ENCODE measurements at regions not wholly inside any gene's neighbourhood (a gene's known extent, or its start where the extent isn't known, plus 50 kb on each side); places are given as distances from the start of the nearest gene placed in this dataset.

- no peak overlapping the region for H3K56ac ChIP-seq (replicated peaks; ENCODE audit: insufficient read length, low read depth, low read length)
- H3K4ac ChIP-seq (replicated peaks; ENCODE audit: insufficient read length, low read depth, low read length) = no peak overlapping the region
- no peak overlapping the region for H3K4me3 ChIP-seq (ENCODE audit: extremely low read depth in 1 of 4, insufficient read depth in 2 of 4, low read depth in 3 of 4, low read length in 4 of 4)
- H2AK5ac ChIP-seq (ENCODE audit: low read depth, low read length) = no peak overlapping the region
- CTCF ChIA-PET (ENCODE audit: partially characterized antibody) = interaction anchor here (1.1 to 3.8 kb wide), 9 partner anchors 9 to 204 kb away, joined by 3 to 22 read pairs (median 3); no protein-coding TSS in a partner anchor
- H3K79me2 ChIP-seq (ENCODE audit: control insufficient read depth in 1 of 2, insufficient read depth in 2 of 2, low read length in 2 of 2) = no peaks in the 10 kb centered on the region
- H3K27me3 ChIP-seq (replicated peaks in 1 of 4; ENCODE audit: control insufficient read depth in 3 of 4, extremely low read depth in 1 of 4, insufficient read depth in 3 of 4, low read length in 3 of 4) = no peaks in the 10 kb centered on the region; a peak in 1 of 7 replicates
- no peak overlapping the region for H2BK20ac ChIP-seq (ENCODE audit: low read length)
- no peak overlapping the region for H3K23ac ChIP-seq (ENCODE audit: insufficient read length)
- no peak for DNase-seq (ENCODE audit: low read depth in 1 of 2, low spot score in 2 of 2)
- no peak overlapping the region for H2BK12ac ChIP-seq (ENCODE audit: low read depth, low read length)
- no peak overlapping the region for H3K18ac ChIP-seq (ENCODE audit: extremely low read depth, low read length)
- H3K36me3 ChIP-seq (ENCODE audit: control insufficient read depth in 2 of 4, insufficient read depth in 4 of 4, low read length in 3 of 4) = no peaks in the 10 kb centered on the region
- H3K79me1 ChIP-seq (ENCODE audit: low read depth, low read length) = no peaks in the 10 kb centered on the region
- H2BK15ac ChIP-seq (ENCODE audit: low read length) = no peak overlapping the region
- H3K23me2 ChIP-seq (ENCODE audit: low read depth, low read length) = no peaks in the 10 kb centered on the region
- no peak overlapping the region for H2BK5ac ChIP-seq (ENCODE audit: low read depth, low read length)
- H2AFZ ChIP-seq (ENCODE audit: low read length) = no peak overlapping the region
- no peak overlapping the region for H3K27ac ChIP-seq (ENCODE audit: low read depth, low read length)
- no peak overlapping the region for H3K14ac ChIP-seq (ENCODE audit: insufficient read length)
- H3K9me3 ChIP-seq (ENCODE audit: insufficient read depth in 2 of 2, low read depth in 1 of 2, low read length in 1 of 2) = no peaks in the 10 kb centered on the region
- WGBS, 2 experiments (ENCODE audit: extremely low coverage in 1 of 2, insufficient coverage in 1 of 2, insufficient read length in 1 of 2, insufficient replicate concordance in 2 of 2, low coverage in 1 of 2, low lambda C conversion rate in 2 of 2, missing lambda C conversion rate in 1 of 2) = 94% methylated on average over 5 of the region's 5 CpGs; no CpG with 5 or more reads in 1 of the 2 experiments
- POLR2A ChIA-PET (ENCODE audit: partially characterized antibody) = no interaction called here
- H4K20me1 ChIP-seq (replicated peaks in 1 of 2; ENCODE audit: control insufficient read depth in 1 of 2, insufficient read depth in 2 of 2, low read length in 2 of 2) = no peaks in the 10 kb centered on the region
- H3K4me1 ChIP-seq (replicated peaks in 1 of 4; ENCODE audit: control insufficient read depth in 3 of 4, insufficient read depth in 4 of 4, low read length in 3 of 4) = no peaks in the 10 kb centered on the region
- TF ChIP-seq SUZ12 (IDR thresholded peaks at IDR 0.05; ENCODE audit: low read length) (no peak), TBP (IDR thresholded peaks at IDR 0.05; ENCODE audit: low read depth, low read length) (no peak), NANOG (IDR thresholded peaks at IDR 0.05; ENCODE audit: insufficient read depth, low read depth, low read length, poor library complexity, severe bottlenecking) (no peak)
- no peak overlapping the region for H4K8ac ChIP-seq (ENCODE audit: extremely low read depth, insufficient read depth, low read length)
- H3K9ac ChIP-seq (replicated peaks in 1 of 4; ENCODE audit: extremely low read depth in 1 of 4, low read depth in 3 of 4, low read length in 3 of 4) = no peak overlapping the region
- H4K5ac ChIP-seq (ENCODE audit: insufficient read length, low read depth, low read length) = no peak overlapping the region
- H2BK120ac ChIP-seq (replicated peaks; ENCODE audit: low read depth, low read length) = no peak overlapping the region
- no peak overlapping the region for H3K4me2 ChIP-seq (ENCODE audit: insufficient read depth in 1 of 2, low read depth in 2 of 2, low read length in 2 of 2)
- no peak for FAIRE-seq
- no peak overlapping the region for H4K91ac ChIP-seq (replicated peaks; ENCODE audit: insufficient read length, low read length)
Observed at GRCh38 chr11:134862105-134862502, 450.1 kb upstream of the B3GAT1 start.
